Activated CD8-positive, alpha-beta T cell treated with anti-CD3 and anti-CD28 coated beads for 36 hours (primary cell): ENCODE measurements at regions not wholly inside any gene's neighbourhood (a gene's known extent, or its start where the extent isn't known, plus 50 kb on each side); places are given as distances from the start of the nearest gene placed in this dataset.

Experiments
- ATAC-seq: fragments of 200-7000 bp; cut with Tn5 transposase; one replicate; pipeline ENCODE4 v1.10.0; 2021; ENCODE audit warnings: mild to moderate bottlenecking, moderate library complexity
- CTCF ChIA-PET: fragments of 350-600 bp; sonication (Branson Sonifier 250); formaldehyde crosslinking; loops from one replicate; lab custom pipeline; 2021; ENCODE audit warnings: antibody characterized with exemption; lab: Charles Lee
- POLR2A ChIA-PET: fragments of 350-600 bp; sonication (Branson Sonifier 250); formaldehyde crosslinking; loops from one replicate; lab custom pipeline; 2021; ENCODE audit warnings: antibody characterized with exemption; lab: Charles Lee
- DNase-seq: peaks from one replicate; pipeline ENCODE4 v3.0.0-alpha.2; 2020
- H3K27ac Mint-ChIP-seq: one replicate; pipeline ENCODE4 v1.8.0; 2021; ENCODE audit warnings: mild to moderate bottlenecking, mixed read lengths
- H3K27me3 Mint-ChIP-seq: one replicate; pipeline ENCODE4 v1.8.0; 2021; ENCODE audit warnings: mixed read lengths
- H3K36me3 Mint-ChIP-seq: one replicate; pipeline ENCODE4 v1.8.0; 2021; ENCODE audit warnings: low read depth, mixed read lengths
- H3K4me1 Mint-ChIP-seq: one replicate; pipeline ENCODE4 v1.8.0; 2021; ENCODE audit warnings: low read depth, mixed read lengths
- H3K4me3 Mint-ChIP-seq: one replicate; pipeline ENCODE4 v1.8.0; 2021; ENCODE audit warnings: mild to moderate bottlenecking, moderate library complexity, mixed read lengths
- H3K9me3 Mint-ChIP-seq: one replicate; pipeline ENCODE4 v1.8.0; 2021; ENCODE audit warnings: mixed read lengths
- CTCF ChIP-seq: fragments of 200-600 bp; IDR thresholded peaks from one replicate; pipeline ENCODE4 v1.8.0; 2022; ENCODE audit warnings: antibody characterized with exemption, mild to moderate bottlenecking
- intact Hi-C: fragments of 100-400 bp; cut with micrococcal nuclease; formaldehyde crosslinking; loops from one replicate; pipeline ENCODE4 v1.10.0; 2022

GRCh38 chr9:15361737-15362136 lies 54.7 kb upstream of the TTC39B start:
- ChIA-PET POLR2A (no interaction called here), CTCF (interaction anchor here (1.1 kb wide), 1 partner anchor 8 kb away, joined by 4 read pairs; no protein-coding TSS in a partner anchor)
- no peak for ATAC-seq
- intact Hi-C loops: no loop called here
- H3K4me3 Mint-ChIP-seq: no peak overlapping the region
- no peaks in the 10 kb centered on the region for H3K36me3 Mint-ChIP-seq
- H3K4me1 Mint-ChIP-seq: no peaks in the 10 kb centered on the region
- TF ChIP-seq CTCF: no peak
- H3K27me3 Mint-ChIP-seq: no peaks in the 10 kb centered on the region
- DNase-seq: no peak
- H3K27ac Mint-ChIP-seq: no peak overlapping the region
- no peaks in the 10 kb centered on the region for H3K9me3 Mint-ChIP-seq

GRCh38 chr9:15357050-15357653 lies 50.1 kb upstream of the TTC39B start:
- Mint-ChIP-seq H3K9me3 (no peaks in the 10 kb centered on the region), H3K36me3 (no peaks in the 10 kb centered on the region), H3K27me3 (no peaks in the 10 kb centered on the region), H3K27ac (no peak overlapping the region), H3K4me3 (no peak overlapping the region), H3K4me1 (peaks cover 8% of the 10 kb centered on the region)
- no peak for TF ChIP-seq CTCF
- ATAC-seq (peak; percentile 73), DNase-seq (peak; percentile 51)
- ChIA-PET POLR2A (no interaction called here), CTCF (interaction anchor here (1.0 kb wide), 1 partner anchor 147 kb away, joined by 4 read pairs; no protein-coding TSS in a partner anchor)
- intact Hi-C loops: no loop called here
